Activated naive CD8-positive, alpha-beta T cell (primary cell): ENCODE measurements at regions not wholly inside any gene's neighbourhood (a gene's known extent, or its start where the extent isn't known, plus 50 kb on each side); places are given as distances from the start of the nearest gene placed in this dataset.

ENCODE experiments used
- H3K27ac Mint-ChIP-seq: one replicate; pipeline ENCODE4 v1.8.0; 2021; ENCODE audit warnings: mixed read lengths
- H3K27me3 Mint-ChIP-seq: one replicate; pipeline ENCODE4 v1.8.0; 2021; ENCODE audit warnings: mixed read lengths
- H3K36me3 Mint-ChIP-seq: one replicate; pipeline ENCODE4 v1.8.0; 2021; ENCODE audit warnings: mixed read lengths
- H3K4me1 Mint-ChIP-seq: one replicate; pipeline ENCODE4 v1.8.0; 2021; ENCODE audit warnings: low read depth, mixed read lengths
- H3K4me3 Mint-ChIP-seq: one replicate; pipeline ENCODE4 v1.8.0; 2021; ENCODE audit warnings: mild to moderate bottlenecking, mixed read lengths
- H3K9me3 Mint-ChIP-seq: one replicate; pipeline ENCODE4 v1.8.0; 2021; ENCODE audit warnings: low read depth, mixed read lengths

DNA sequence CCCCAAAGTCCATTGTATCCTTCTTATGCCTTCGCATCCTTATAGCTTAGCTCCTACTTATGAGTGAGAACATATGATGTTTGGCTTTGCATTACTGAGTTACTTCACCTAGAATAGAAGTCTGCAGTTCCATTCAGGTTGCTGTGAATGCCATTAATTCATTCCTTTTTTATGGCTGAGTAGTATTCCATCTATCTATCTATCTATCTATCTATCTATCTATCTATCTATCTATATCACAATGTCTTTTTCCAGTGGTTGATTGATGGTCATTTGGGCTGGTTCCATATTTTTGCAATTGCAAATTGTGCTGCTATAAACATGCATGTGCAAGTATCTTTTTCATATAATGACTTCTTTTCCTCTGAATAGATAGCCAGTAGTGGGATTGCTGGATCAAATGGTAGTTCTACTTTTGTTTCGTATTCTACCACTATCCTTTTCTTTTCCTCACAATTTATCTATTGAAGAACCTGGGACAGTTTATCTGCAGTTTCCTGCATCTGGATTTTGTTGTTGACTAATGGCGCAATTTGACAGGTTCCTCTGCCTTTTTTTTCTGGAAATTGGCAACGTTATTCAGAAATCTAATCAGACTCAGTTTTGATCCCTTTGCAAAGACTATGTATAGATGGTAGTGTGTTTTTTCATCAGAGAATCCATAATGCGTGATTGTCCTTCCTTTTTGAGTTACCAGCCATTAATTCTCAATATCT, 287.2 kb downstream of the ARL4A start:
- no peaks in the 10 kb centered on the region for H3K4me1 Mint-ChIP-seq
- H3K36me3 Mint-ChIP-seq = no peaks in the 10 kb centered on the region
- H3K27ac Mint-ChIP-seq = no peak overlapping the region
- no peak overlapping the region for H3K4me3 Mint-ChIP-seq
- H3K27me3 Mint-ChIP-seq = peaks cover 2% of the 10 kb centered on the region
- H3K9me3 Mint-ChIP-seq = no peaks in the 10 kb centered on the region

DNA sequence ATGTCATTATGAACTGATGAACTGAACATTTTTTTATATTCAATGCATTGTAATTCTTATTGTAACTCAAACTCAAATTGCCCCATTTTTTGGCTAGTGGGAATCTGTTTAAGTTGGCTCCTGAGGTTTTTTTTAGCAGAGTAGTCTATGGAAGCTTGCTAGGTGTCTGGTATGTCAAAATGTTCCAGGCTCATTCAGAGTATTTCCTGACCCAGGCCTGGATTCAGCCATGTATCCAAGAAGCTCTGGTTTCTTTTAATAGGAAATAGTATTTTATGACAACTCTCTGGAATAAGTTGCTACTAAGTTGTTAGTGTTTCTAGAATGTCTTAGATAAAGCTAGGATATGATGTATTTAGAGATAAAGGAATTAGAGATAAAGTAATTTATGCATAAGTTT, 288.0 kb downstream of the ARL4A start:
- no peaks in the 10 kb centered on the region for H3K9me3 Mint-ChIP-seq
- no peak overlapping the region for H3K27ac Mint-ChIP-seq
- peaks cover 2% of the 10 kb centered on the region for H3K27me3 Mint-ChIP-seq
- no peak overlapping the region for H3K4me3 Mint-ChIP-seq
- no peaks in the 10 kb centered on the region for H3K4me1 Mint-ChIP-seq
- H3K36me3 Mint-ChIP-seq = no peaks in the 10 kb centered on the region

DNA sequence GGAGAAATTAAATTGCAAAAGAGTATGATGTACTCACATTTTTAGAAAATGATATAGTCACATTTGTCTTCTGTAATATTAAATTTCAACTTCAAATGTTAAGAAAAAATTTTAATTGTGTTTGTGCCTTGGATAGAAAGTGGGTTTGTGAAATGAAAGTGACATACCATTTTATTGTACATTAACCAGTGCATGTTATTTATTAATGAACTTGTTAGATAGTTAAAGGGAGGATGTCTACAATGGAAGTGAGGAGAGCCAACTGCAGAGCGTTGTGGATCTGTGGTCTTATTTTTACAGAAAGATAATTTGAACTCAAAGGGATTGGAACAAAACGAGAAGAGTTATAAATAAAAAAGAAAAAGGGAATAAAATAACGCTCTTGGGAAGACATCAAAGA, 291.7 kb downstream of the ARL4A start:
- Mint-ChIP-seq H3K36me3 (no peaks in the 10 kb centered on the region), H3K4me3 (no peak overlapping the region), H3K27ac (no peak overlapping the region), H3K4me1 (no peaks in the 10 kb centered on the region), H3K9me3 (no peaks in the 10 kb centered on the region), H3K27me3 (peaks cover 2% of the 10 kb centered on the region)

DNA sequence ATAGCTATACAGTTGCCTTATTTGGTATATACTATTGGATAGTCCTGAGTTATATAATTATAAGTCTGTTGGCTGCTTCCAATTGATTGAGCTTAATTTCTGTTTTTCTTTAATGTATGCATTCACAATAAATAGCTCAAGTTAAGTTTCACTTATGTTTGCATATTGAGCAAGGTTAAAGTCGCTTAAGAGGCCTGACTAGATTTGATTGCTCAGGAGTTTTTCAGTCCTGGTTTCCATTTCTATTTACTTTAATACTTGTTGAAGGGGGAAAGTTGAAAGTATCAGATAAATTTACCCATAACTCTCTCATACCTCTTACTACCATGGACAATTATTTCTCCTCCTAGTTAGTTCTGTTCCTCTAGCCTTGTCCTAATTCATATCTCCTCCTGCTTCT, 294.7 kb downstream of the ARL4A start:
- H3K27me3 Mint-ChIP-seq = peaks cover 3% of the 10 kb centered on the region
- no peaks in the 10 kb centered on the region for H3K36me3 Mint-ChIP-seq
- H3K4me1 Mint-ChIP-seq = no peaks in the 10 kb centered on the region
- H3K9me3 Mint-ChIP-seq = no peaks in the 10 kb centered on the region
- H3K4me3 Mint-ChIP-seq = no peak overlapping the region
- H3K27ac Mint-ChIP-seq = no peak overlapping the region

DNA sequence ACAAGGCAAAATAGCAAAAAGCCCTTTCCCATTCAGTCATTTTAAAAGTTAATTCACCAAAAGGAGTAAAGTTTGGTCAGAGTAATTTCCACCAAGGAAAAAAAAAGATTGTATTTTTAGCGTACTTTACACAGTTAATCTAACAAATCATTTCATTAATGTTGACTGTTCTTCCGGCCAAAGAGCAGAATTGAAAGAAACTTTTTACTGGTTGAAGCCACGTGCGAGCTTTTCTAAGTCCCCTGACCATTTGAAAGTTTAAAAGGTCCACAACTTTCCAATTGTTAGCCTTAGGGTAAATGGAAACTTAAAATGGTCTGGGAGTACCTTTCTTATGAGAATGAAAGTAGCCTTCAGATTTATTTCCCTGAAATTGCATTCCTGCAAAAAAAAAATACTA, 296.7 kb downstream of the ARL4A start:
- Mint-ChIP-seq H3K27ac (no peak overlapping the region), H3K9me3 (no peaks in the 10 kb centered on the region), H3K36me3 (no peaks in the 10 kb centered on the region), H3K4me3 (no peak overlapping the region), H3K4me1 (no peaks in the 10 kb centered on the region), H3K27me3 (peaks cover 7% of the 10 kb centered on the region)

DNA sequence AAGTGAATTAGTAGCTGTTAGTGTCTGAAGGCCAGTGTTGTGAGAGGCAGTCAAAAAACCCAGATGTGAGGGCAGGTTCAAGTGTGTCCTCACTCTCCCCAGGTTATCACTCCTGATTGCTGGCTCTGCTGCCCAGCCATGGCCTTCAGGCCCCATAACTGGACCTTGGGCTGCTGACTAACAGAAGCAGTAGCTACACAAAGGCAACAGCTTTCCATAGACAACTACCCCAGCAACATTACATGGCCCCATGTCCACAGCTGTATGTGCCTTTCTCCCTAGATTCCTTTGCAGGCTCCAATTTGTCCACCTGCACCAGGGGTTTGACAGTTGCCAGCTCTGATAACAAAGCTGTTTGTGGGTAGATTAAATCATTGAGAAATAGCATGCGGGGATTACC, 297.8 kb downstream of the ARL4A start:
- H3K4me3 Mint-ChIP-seq = no peak overlapping the region
- H3K27me3 Mint-ChIP-seq = peaks cover 5% of the 10 kb centered on the region
- H3K4me1 Mint-ChIP-seq = no peaks in the 10 kb centered on the region
- H3K9me3 Mint-ChIP-seq = no peaks in the 10 kb centered on the region
- H3K36me3 Mint-ChIP-seq = no peaks in the 10 kb centered on the region
- no peak overlapping the region for H3K27ac Mint-ChIP-seq

DNA sequence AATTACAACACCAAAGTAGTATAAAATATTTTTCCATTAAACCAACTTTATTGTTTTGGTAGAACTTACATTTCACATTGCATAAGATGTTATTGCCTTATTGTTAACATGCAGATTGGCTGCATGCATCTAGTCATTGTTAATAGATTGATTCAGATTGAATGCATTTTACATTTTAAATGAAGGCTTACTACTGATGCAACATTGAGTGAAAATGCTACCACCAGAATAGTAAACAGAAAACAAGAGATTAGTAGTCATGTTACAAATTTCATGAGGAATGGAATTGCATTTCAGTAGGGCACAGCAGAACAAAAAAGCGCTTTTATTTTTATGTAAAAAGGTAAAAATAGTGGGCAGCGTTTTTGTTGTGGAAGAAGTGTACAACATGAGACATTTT, 298.3 kb downstream of the ARL4A start:
- H3K4me1 Mint-ChIP-seq = no peaks in the 10 kb centered on the region
- H3K27me3 Mint-ChIP-seq = peaks cover 5% of the 10 kb centered on the region
- H3K27ac Mint-ChIP-seq = no peak overlapping the region
- H3K9me3 Mint-ChIP-seq = no peaks in the 10 kb centered on the region
- H3K36me3 Mint-ChIP-seq = no peaks in the 10 kb centered on the region
- no peak overlapping the region for H3K4me3 Mint-ChIP-seq

DNA sequence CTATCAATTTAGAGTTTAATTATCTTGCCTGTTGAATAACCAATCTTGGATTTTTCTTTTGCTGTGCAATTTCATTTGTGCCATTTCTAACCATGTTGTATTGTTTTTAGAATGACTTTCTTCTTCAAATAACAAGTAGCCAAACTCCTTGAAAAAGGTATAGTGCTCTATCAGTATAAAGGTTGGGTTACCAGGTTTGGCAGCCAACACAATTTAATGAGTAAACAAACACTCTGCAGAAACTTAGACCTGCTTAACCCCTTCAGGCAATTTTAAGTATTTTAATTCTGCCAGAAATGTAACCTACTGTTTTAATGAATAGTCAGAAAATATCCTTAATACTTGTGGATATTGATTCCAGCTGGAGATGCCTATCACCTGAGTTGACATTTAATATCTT, 299.8 kb downstream of the ARL4A start:
- H3K36me3 Mint-ChIP-seq = no peaks in the 10 kb centered on the region
- no peaks in the 10 kb centered on the region for H3K9me3 Mint-ChIP-seq
- H3K4me3 Mint-ChIP-seq = no peak overlapping the region
- no peak overlapping the region for H3K27ac Mint-ChIP-seq
- no peaks in the 10 kb centered on the region for H3K4me1 Mint-ChIP-seq
- peaks cover 5% of the 10 kb centered on the region for H3K27me3 Mint-ChIP-seq

DNA sequence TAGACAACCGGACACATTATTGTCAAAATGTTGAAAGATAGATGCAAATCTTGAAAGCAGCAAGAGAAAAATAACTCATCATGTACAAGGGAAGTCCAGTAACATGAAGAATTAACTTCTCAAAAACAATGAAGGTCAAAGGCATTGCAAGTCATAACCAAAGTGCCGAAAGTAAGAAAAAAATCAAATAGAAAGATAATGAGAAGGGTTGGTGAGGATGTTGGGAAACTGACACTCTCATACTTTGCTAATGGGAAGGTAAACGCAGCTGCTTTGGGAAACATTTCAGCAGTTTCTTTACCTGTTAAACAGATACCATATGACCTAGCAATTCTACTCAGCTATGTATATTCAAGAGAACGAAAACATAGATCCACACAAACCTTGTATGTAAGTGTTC, 303.0 kb downstream of the ARL4A start:
- peaks cover 4% of the 10 kb centered on the region for H3K27me3 Mint-ChIP-seq
- H3K27ac Mint-ChIP-seq = no peak overlapping the region
- H3K4me3 Mint-ChIP-seq = no peak overlapping the region
- H3K4me1 Mint-ChIP-seq = no peaks in the 10 kb centered on the region
- no peaks in the 10 kb centered on the region for H3K36me3 Mint-ChIP-seq
- H3K9me3 Mint-ChIP-seq = no peaks in the 10 kb centered on the region

DNA sequence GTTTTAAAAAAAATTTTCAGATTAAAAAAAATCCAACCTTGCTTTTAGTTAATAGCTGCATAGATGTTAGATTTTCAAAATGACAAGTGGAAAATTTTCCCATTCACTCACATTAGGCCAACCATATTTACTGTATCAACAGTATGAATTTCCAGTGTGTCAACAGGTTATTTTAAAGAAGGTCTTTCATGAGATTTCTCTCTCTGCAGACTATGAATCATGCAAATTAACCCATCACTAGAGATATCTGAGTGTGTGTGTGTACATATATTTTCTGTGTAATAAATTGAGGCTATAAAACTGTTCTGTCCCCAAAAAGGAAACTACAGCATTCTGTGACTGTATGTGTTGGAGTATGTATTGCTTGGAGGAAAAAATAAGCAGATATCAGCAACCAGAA, 305.6 kb downstream of the ARL4A start:
- H3K4me1 Mint-ChIP-seq = no peaks in the 10 kb centered on the region
- no peak overlapping the region for H3K27ac Mint-ChIP-seq
- H3K27me3 Mint-ChIP-seq = peaks cover 4% of the 10 kb centered on the region
- H3K36me3 Mint-ChIP-seq = no peaks in the 10 kb centered on the region
- no peak overlapping the region for H3K4me3 Mint-ChIP-seq
- no peaks in the 10 kb centered on the region for H3K9me3 Mint-ChIP-seq

DNA sequence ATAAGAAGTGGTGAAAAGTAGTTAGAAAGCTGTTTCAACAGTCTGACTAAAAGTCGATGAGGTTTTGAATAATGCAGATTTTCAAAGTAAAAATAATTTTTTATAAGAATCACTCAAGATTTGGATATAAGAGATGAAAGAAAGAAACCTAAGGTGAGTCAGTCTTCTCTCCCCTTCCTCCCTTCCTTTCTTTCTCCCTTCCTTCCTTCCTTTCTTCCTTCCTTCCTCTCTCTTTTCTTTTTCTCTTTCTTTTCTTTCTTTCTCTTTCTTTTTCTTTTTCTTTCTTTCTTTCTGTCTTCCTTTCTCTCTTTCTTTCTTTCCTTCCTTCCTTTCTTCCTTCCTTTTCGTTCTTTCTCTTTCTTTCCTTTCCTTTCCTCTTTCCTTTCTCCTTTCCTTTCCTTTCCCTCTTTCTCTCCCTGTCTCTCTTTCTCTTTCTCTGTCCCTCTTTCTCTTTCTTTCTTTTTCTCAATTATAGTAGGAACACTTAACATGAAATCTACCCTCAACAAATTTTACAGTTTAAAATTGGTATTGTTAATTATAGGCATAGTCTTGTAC, 308.6 kb downstream of the ARL4A start:
- H3K4me1 Mint-ChIP-seq = no peaks in the 10 kb centered on the region
- H3K9me3 Mint-ChIP-seq = peaks cover 6% of the 10 kb centered on the region
- no peaks in the 10 kb centered on the region for H3K36me3 Mint-ChIP-seq
- no peak overlapping the region for H3K27ac Mint-ChIP-seq
- H3K27me3 Mint-ChIP-seq = no peaks in the 10 kb centered on the region
- H3K4me3 Mint-ChIP-seq = no peak overlapping the region

DNA sequence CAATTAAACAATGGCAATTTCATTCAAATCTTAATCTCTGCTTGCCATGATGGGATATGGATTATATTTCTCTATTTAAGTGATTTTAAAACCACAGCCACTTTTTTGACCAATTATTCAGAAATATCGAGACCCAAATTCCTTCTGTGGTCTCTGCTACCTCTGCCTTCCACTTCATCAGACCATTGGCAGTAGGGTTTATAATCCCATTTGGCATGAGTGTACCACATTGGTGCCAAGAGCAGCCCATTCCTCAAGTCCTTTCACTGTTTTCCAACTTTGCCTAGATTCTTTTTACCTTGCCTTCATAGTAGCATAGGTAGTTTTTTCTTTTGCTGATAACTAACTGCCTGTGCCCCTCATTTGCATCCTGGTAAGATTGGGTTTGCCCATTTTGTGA, 319.9 kb downstream of the ARL4A start:
- Mint-ChIP-seq H3K27me3 (peaks cover 17% of the 10 kb centered on the region), H3K9me3 (peaks cover 3% of the 10 kb centered on the region), H3K27ac (no peak overlapping the region), H3K4me3 (no peak overlapping the region), H3K36me3 (no peaks in the 10 kb centered on the region), H3K4me1 (no peaks in the 10 kb centered on the region)

DNA sequence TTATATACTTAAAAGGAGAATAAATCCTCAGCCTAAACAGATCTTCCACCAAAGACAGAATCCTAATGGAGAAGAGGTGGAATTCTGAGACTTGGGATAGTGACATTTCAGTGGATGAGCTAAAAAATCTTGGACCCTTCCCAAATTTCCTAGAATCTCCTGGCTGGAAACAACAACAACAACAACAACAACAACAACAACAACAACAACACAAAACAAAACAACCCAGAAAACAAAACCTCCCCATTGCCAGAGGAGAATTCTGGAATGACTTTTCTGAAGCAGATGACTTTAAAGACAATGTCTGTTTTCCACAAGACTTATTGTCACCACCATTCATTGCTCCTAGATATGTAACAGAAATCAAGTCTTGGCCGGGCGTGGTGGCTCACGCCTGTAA, 322.1 kb downstream of the ARL4A start:
- peaks cover 17% of the 10 kb centered on the region for H3K27me3 Mint-ChIP-seq
- H3K9me3 Mint-ChIP-seq = peaks cover 3% of the 10 kb centered on the region
- no peaks in the 10 kb centered on the region for H3K4me1 Mint-ChIP-seq
- H3K27ac Mint-ChIP-seq = no peak overlapping the region
- no peaks in the 10 kb centered on the region for H3K36me3 Mint-ChIP-seq
- H3K4me3 Mint-ChIP-seq = no peak overlapping the region

DNA sequence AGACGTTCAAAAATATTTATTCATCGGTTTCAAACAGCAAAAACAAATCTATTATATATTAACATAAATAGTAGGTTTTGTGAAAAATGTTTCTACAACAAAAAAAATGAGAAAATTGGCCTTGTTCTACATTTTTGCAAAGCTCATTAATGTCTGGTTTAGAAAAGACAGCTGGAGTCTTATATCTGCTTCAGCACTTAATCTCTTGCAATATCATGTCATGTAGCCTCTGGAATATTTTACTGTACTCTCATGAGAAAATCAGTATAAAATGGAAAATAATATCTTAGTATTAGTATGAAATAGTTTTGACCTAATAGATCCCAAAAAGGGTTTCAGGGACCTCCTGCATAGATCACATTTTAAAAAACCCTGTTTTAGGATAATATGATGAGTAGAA, 326.6 kb downstream of the ARL4A start:
- Mint-ChIP-seq H3K36me3 (no peaks in the 10 kb centered on the region), H3K9me3 (peaks cover 3% of the 10 kb centered on the region), H3K27me3 (peaks cover 8% of the 10 kb centered on the region), H3K27ac (no peak overlapping the region), H3K4me3 (no peak overlapping the region), H3K4me1 (no peaks in the 10 kb centered on the region)

DNA sequence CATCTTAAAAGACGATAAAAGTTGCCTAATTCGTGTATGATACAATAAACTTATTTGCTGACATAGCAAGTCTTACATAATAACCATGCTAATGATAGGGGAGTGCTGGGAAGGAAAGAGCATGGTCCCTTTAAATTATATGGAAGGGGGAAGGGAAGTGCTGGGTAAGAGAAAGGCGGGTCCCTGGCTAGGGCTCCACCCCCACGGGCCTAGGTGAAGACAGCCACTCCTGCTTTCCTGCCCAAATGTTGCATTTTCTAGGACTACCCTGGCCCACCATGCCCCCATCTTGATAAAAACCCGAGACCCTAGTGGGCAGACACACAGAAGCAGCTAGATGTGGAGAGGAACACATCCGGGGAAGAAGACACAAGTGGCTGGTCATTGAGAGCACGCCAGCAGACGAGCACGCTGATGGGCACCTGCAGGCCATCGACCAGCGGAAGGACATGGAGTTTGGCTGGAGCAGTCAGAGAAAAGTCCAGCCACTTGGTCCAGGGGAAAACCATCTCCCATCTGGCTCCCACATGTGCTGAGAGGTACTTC, 328.7 kb downstream of the ARL4A start:
- Mint-ChIP-seq H3K27me3 (peaks cover 4% of the 10 kb centered on the region), H3K36me3 (no peaks in the 10 kb centered on the region), H3K9me3 (no peaks in the 10 kb centered on the region), H3K4me3 (no peak overlapping the region), H3K27ac (no peak overlapping the region), H3K4me1 (no peaks in the 10 kb centered on the region)
